Endothelial cell of umbilical vein (primary cell): ENCODE measurements at regions not wholly inside any gene's neighbourhood (a gene's known extent, or its start where the extent isn't known, plus 50 kb on each side); places are given as distances from the start of the nearest gene placed in this dataset.

ENCODE experiments used
- BruUV-seq: library from RNA; stranded (reverse); fragments of 400-500 nt; replicated peaks from 2 replicates; lab custom pipeline; 2021; lab: Mats Ljungman, UMichigan
- CTCF ChIA-PET: fragments of 300-600, 350-600 bp; sonication (Branson Sonifier 250); formaldehyde crosslinking; loops from one replicate; lab custom pipeline; 2021; ENCODE audit warnings: antibody characterized with exemption, inconsistent platforms; lab: Charles Lee
- POLR2A ChIA-PET: fragments of 300-600, 350-600 bp; sonication (Branson Sonifier 250); formaldehyde crosslinking; loops from one replicate; lab custom pipeline; 2021; ENCODE audit warnings: antibody characterized with exemption, inconsistent platforms; lab: Charles Lee
- DNase-seq: peaks from one replicate; pipeline ENCODE4 v3.0.0-alpha.2; 2011; ENCODE audit warnings: low read depth, low spot score
- FAIRE-seq: peaks from 2 replicates; lab custom pipeline; 2011; peaks lifted over from hg19 to GRCh38; lab: Jason Lieb, UNC
- H2AFZ ChIP-seq: 2 replicates; pipeline ENCODE4 v1.6.0; 2012; ENCODE audit warnings: low read depth, low read length, control low read depth, inconsistent platforms
- H3K27ac ChIP-seq: 2 replicates; pipeline ENCODE4 v1.5.1; 2011; ENCODE audit warnings: low read depth, mild to moderate bottlenecking, control low read depth, low read length, moderate library complexity; ENCODE audit not compliant: insufficient read depth
- H3K27me3 ChIP-seq, 2 experiments: 2 replicates each; pipeline versions ENCODE4 v1.6.0 to v1.6.1; 2011; ENCODE audit warnings: low read length in 2 of 2, mixed read lengths in 1 of 2; ENCODE audit not compliant: control insufficient read depth in 2 of 2, insufficient read depth in 2 of 2
- H3K36me3 ChIP-seq, 2 experiments: 2 replicates in 1 of 2; 3 replicates in 1 of 2; pipeline ENCODE4 v1.5.1; 2011; ENCODE audit warnings: low read length in 2 of 2, mild to moderate bottlenecking in 1 of 2, moderate library complexity in 1 of 2; ENCODE audit not compliant: control insufficient read depth in 2 of 2, insufficient read depth in 2 of 2; ENCODE audit errors: extremely low read depth in 1 of 2
- H3K4me1 ChIP-seq: 3 replicates; pipeline ENCODE4 v1.5.1; 2011; ENCODE audit warnings: mild to moderate bottlenecking, low read length; ENCODE audit not compliant: control insufficient read depth, insufficient read depth; ENCODE audit errors: extremely low read depth
- H3K4me2 ChIP-seq: 2 replicates; pipeline ENCODE4 v1.6.1; 2011; ENCODE audit warnings: low read length, control low read depth, mixed read lengths; ENCODE audit not compliant: insufficient read depth
- H3K4me3 ChIP-seq, 3 experiments: fragments of 200-600 bp in 1 of 3; sonication (generic), shearing (Covaris generic) in 1 of 3; replicated peaks in 1 of 3; 2 replicates each; pipeline ENCODE4 v1.5.1; 2011 to 2016; ENCODE audit warnings: control low read depth in 3 of 3, low read length in 3 of 3, mild to moderate bottlenecking in 2 of 3, inconsistent platforms in 1 of 3, low read depth in 1 of 3, moderate library complexity in 1 of 3; ENCODE audit not compliant: insufficient read depth in 1 of 3
- H3K79me2 ChIP-seq: 2 replicates; pipeline ENCODE4 v1.6.0; 2012; ENCODE audit warnings: low read length, inconsistent platforms; ENCODE audit not compliant: control insufficient read depth, insufficient read depth
- H3K9ac ChIP-seq: replicated peaks from 2 replicates; pipeline ENCODE3; 2011; ENCODE audit warnings: low read length, control low read depth; ENCODE audit not compliant: insufficient read depth; ENCODE audit errors: extremely low read depth
- H3K9me1 ChIP-seq: replicated peaks from 3 replicates; pipeline ENCODE4 v1.6.0; 2011; ENCODE audit warnings: mild to moderate bottlenecking, low read length; ENCODE audit not compliant: control insufficient read depth, insufficient read depth; ENCODE audit errors: extremely low read depth
- H3K9me3 ChIP-seq: replicated peaks from 2 replicates; pipeline ENCODE4 v1.5.1; 2012; ENCODE audit warnings: low read length, inconsistent platforms; ENCODE audit not compliant: control insufficient read depth, insufficient read depth
- H4K20me1 ChIP-seq: replicated peaks from 2 replicates; pipeline ENCODE3; 2011; ENCODE audit warnings: mild to moderate bottlenecking, low read length; ENCODE audit not compliant: control insufficient read depth, insufficient read depth; ENCODE audit errors: extremely low read depth
- CTCF ChIP-seq, 2 donors: IDR thresholded peaks; 1 replicate in 1 of 2; 2 replicates in 1 of 2; pipeline ENCODE4 v1.5.1; 2011; ENCODE audit warnings: low read length in 2 of 2, mild to moderate bottlenecking in 2 of 2, moderate library complexity in 2 of 2, control low read depth in 1 of 2, inconsistent platforms in 1 of 2, low read depth in 1 of 2; ENCODE audit not compliant: insufficient read depth in 1 of 2; ENCODE audit errors: extremely low read depth in 1 of 2
- EZH2 ChIP-seq: IDR thresholded peaks from 2 replicates; pipeline ENCODE4 v1.6.1; 2012; ENCODE audit warnings: borderline replicate concordance, low read depth, mild to moderate bottlenecking, moderate library complexity, low read length, inconsistent platforms; ENCODE audit not compliant: severe bottlenecking
- FOS ChIP-seq: IDR thresholded peaks from 2 replicates; pipeline ENCODE4 v1.6.1; 2011; ENCODE audit warnings: mild to moderate bottlenecking, low read length, moderate library complexity, borderline replicate concordance; ENCODE audit not compliant: insufficient read depth
- GATA2 ChIP-seq: IDR thresholded peaks from 2 replicates; pipeline ENCODE4 v1.7.0; 2011; ENCODE audit warnings: low read depth, mild to moderate bottlenecking, moderate library complexity, mixed read lengths, low read length; ENCODE audit not compliant: insufficient read length, insufficient read depth
- JUN ChIP-seq: IDR thresholded peaks from 2 replicates; pipeline ENCODE4 v1.6.1; 2011; ENCODE audit warnings: borderline replicate concordance, low read depth; ENCODE audit not compliant: insufficient read length, insufficient read depth
- MYC ChIP-seq: IDR thresholded peaks from one replicate; pipeline ENCODE4 v1.6.1; 2011; ENCODE audit warnings: mild to moderate bottlenecking, low read depth, low read length
- POLR2A ChIP-seq: IDR thresholded peaks from 2 replicates; pipeline ENCODE4 v1.6.1; 2012; ENCODE audit warnings: low read depth, mild to moderate bottlenecking, control low read depth, low read length
- POLR2AphosphoS5 ChIP-seq: IDR thresholded peaks from 2 replicates; pipeline ENCODE4 v1.6.1; 2012; ENCODE audit warnings: low read depth, mild to moderate bottlenecking, control low read depth, low read length, moderate library complexity; ENCODE audit not compliant: insufficient read depth
- dilution Hi-C: fragments of 300-500 bp; cut with MboI; formaldehyde crosslinking; loops from one replicate; pipeline ENCODE4 v1.15.0; 2019; ENCODE audit warnings: low sequenced_read_pairs; ENCODE audit not compliant: extremely low pct_ligation_motif_present
- intact Hi-C: fragments of 100-400 bp; cut with micrococcal nuclease; formaldehyde crosslinking; loops from one replicate; pipeline ENCODE4 v1.10.0; 2022
- TF ChIP-seq, protein P1 (sequence below): IDR thresholded peaks from 2 replicates; pipeline ENCODE4 v1.6.1; 2011; ENCODE audit not compliant: insufficient read depth, insufficient read length

GRCh38 chr6:140827593-140827992 is 1305.1 kb upstream of the GJE1 start:
- Histone ChIP-seq H3K9ac (no peak overlapping the region), H4K20me1 (no peaks in the 10 kb centered on the region), H3K9me3 (no peaks in the 10 kb centered on the region), H3K4me3 (no peak overlapping the region), H3K27ac (no peak overlapping the region), H3K4me2 (no peak overlapping the region), H3K27me3 (no peaks in the 10 kb centered on the region), H3K79me2 (no peaks in the 10 kb centered on the region), H3K36me3 (no peaks in the 10 kb centered on the region), H2AFZ (no peak overlapping the region), H3K9me1 (no peaks in the 10 kb centered on the region), H3K4me1 (no peaks in the 10 kb centered on the region)
- FAIRE-seq: no peak
- dilution Hi-C loops: no loop called here
- DNase-seq: no peak
- intact Hi-C loops: no loop called here
- ChIA-PET POLR2A (no interaction called here), CTCF (no interaction called here)
- BruUV-seq: no TSS peak
- TF ChIP-seq, protein P1, sequence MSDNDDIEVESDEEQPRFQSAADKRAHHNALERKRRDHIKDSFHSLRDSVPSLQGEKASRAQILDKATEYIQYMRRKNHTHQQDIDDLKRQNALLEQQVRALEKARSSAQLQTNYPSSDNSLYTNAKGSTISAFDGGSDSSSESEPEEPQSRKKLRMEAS: no peak
- TF ChIP-seq MYC (no peak), EZH2 (no peak), CTCF (IDR thresholded peaks at IDR 0.05; ENCODE audit: extremely low read depth in 1 of 2, insufficient read depth in 1 of 2, low read depth in 1 of 2, low read length in 2 of 2) (no peak), POLR2A (no peak), POLR2AphosphoS5 (no peak), JUN (no peak), FOS (no peak), GATA2 (no peak)
